Esophagus squamous epithelium (tissue), 5 donors: ENCODE measurements at regions not wholly inside any gene's neighbourhood (a gene's known extent, or its start where the extent isn't known, plus 50 kb on each side); places are given as distances from the start of the nearest gene placed in this dataset.

Experiments
- DNase-seq: peaks from one replicate; lab custom pipeline; 2025; lab: John Stamatoyannopoulos, UW
- H3K27ac ChIP-seq, 4 donors: fragments of 200-600 bp; sonication (generic); one replicate each; pipeline ENCODE4 v1.5.1; 2016 to 2019; ENCODE audit warnings: mild to moderate bottlenecking in 1 of 4
- H3K27me3 ChIP-seq, 4 donors: fragments of 200-600 bp; sonication (generic); 1 replicate in 3 of 4; 2 replicates in 1 of 4; pipeline versions ENCODE4 v1.5.1 to v1.6.0; 2017 to 2021; ENCODE audit warnings: antibody characterized with exemption in 1 of 4
- H3K36me3 ChIP-seq, 3 donors: fragments of 200-600 bp; sonication (generic); one replicate each; pipeline ENCODE4 v1.5.1; 2016 to 2019
- H3K4me1 ChIP-seq, 3 donors: fragments of 200-600 bp; sonication (generic); one replicate each; pipeline ENCODE4 v1.5.1; 2017 to 2019
- H3K4me3 ChIP-seq, 4 donors: fragments of 200-600 bp; sonication (generic); 1 replicate in 3 of 4; 2 replicates in 1 of 4; pipeline ENCODE4 v1.5.1; 2016 to 2019; ENCODE audit warnings: mild to moderate bottlenecking in 2 of 4, moderate library complexity in 1 of 4
- H3K9me3 ChIP-seq, 3 donors: fragments of 200-600 bp; sonication (generic); one replicate each; pipeline ENCODE4 v1.5.1; 2016 to 2019
- CTCF ChIP-seq, 6 experiments: fragments of 450-650 bp in 4 of 6; fragments of 200-600 bp in 2 of 6; sonication (generic) in 2 of 6; IDR thresholded peaks; one replicate each; pipeline ENCODE4 v1.5.1; 2016 to 2019; ENCODE audit warnings: antibody characterized with exemption in 6 of 6, mild to moderate bottlenecking in 4 of 6, moderate library complexity in 4 of 6
- POLR2A ChIP-seq, 4 donors: fragments of 450-650 bp; IDR thresholded peaks; one replicate each; pipeline ENCODE4 v1.6.1; 2017; ENCODE audit warnings: antibody characterized with exemption in 4 of 4, mild to moderate bottlenecking in 4 of 4, moderate library complexity in 3 of 4
- WGBS, 2 donors: methylation state at CpG; one replicate each; pipeline ENCODE4 v1.1.5; 2018; 5-methylcytosine and 5-hydroxymethylcytosine counted together
- intact Hi-C: fragments of 100-400 bp; cut with DNase I; formaldehyde crosslinking; loops from one replicate; pipeline ENCODE4 v1.15.0; 2022
- donor health status: DM: yes; HTN: yes; CAD: no.

GRCh38 chr4:45099471-45099870 lies 373.1 kb upstream of the GNPDA2 start:
- no peak for DNase-seq
- Histone ChIP-seq H3K9me3 (no peaks in the 10 kb centered on the region), H3K4me1 (no peaks in the 10 kb centered on the region), H3K36me3 (no peaks in the 10 kb centered on the region), H3K27ac (no peak overlapping the region), H3K4me3 (no peak overlapping the region), H3K27me3 (no peaks in the 10 kb centered on the region)
- 70 to 84% methylated on average over 1 of the region's 1 CpG for WGBS, 2 donors
- TF ChIP-seq POLR2A (IDR thresholded peaks at IDR 0.05), result no peak
- TF ChIP-seq CTCF (IDR thresholded peaks at IDR 0.05), result no peak
- intact Hi-C loops, result no loop called here

- WGBS, 2 donors, result 65% methylated on average over 3 of the region's 3 CpGs
- intact Hi-C loops, result no loop called here
- Histone ChIP-seq H3K9me3 (peaks cover 0 to 14% (median 0%) of the 10 kb centered on the region in 3 donors), H3K27ac (no peak overlapping the region), H3K4me3 (no peak overlapping the region), H3K36me3 (no peaks in the 10 kb centered on the region), H3K27me3 (no peaks in the 10 kb centered on the region), H3K4me1 (no peaks in the 10 kb centered on the region)
- TF ChIP-seq POLR2A (IDR thresholded peaks at IDR 0.05) (no peak), CTCF (IDR thresholded peaks at IDR 0.05) (no peak)
- DNase-seq, result no peak
Observed at GRCh38 chr4:45094684-45095083, 368.3 kb upstream of the GNPDA2 start.

- DNase-seq, result no peak
- TF ChIP-seq CTCF (IDR thresholded peaks at IDR 0.05), result no peak
- TF ChIP-seq POLR2A (IDR thresholded peaks at IDR 0.05), result no peak
- Histone ChIP-seq H3K4me1 (no peaks in the 10 kb centered on the region), H3K36me3 (no peaks in the 10 kb centered on the region), H3K4me3 (no peak overlapping the region), H3K9me3 (peaks cover 0 to 17% (median 0%) of the 10 kb centered on the region in 3 donors), H3K27me3 (no peaks in the 10 kb centered on the region), H3K27ac (no peak overlapping the region)
- WGBS, 2 donors, result 42 to 65% methylated on average over 2 of the region's 2 CpGs
- intact Hi-C loops, result no loop called here
Observed at GRCh38 chr4:45082101-45082500, 355.7 kb upstream of the GNPDA2 start.

GRCh38 chr4:45079616-45080015 lies 353.3 kb upstream of the GNPDA2 start:
- H3K36me3 ChIP-seq, result no peaks in the 10 kb centered on the region
- intact Hi-C loops, result no loop called here
- WGBS, 2 donors, result 38 to 43% methylated on average over 1 of the region's 1 CpG
- H3K9me3 ChIP-seq, result peaks cover 0 to 17% (median 0%) of the 10 kb centered on the region in 3 donors
- no peak overlapping the region for H3K4me3 ChIP-seq
- no peak for DNase-seq
- TF ChIP-seq POLR2A (IDR thresholded peaks at IDR 0.05) (no peak), CTCF (IDR thresholded peaks at IDR 0.05) (no peak)
- no peaks in the 10 kb centered on the region for H3K27me3 ChIP-seq
- H3K27ac ChIP-seq, result no peak overlapping the region
- H3K4me1 ChIP-seq, result no peaks in the 10 kb centered on the region

GRCh38 chr4:45078201-45078600 lies 351.8 kb upstream of the GNPDA2 start:
- TF ChIP-seq POLR2A (IDR thresholded peaks at IDR 0.05), result no peak
- no peak overlapping the region for H3K4me3 ChIP-seq
- H3K27ac ChIP-seq, result no peak overlapping the region
- DNase-seq, result no peak
- intact Hi-C loops, result no loop called here
- peaks cover 0 to 14% (median 0%) of the 10 kb centered on the region in 3 donors for H3K9me3 ChIP-seq
- no peaks in the 10 kb centered on the region for H3K36me3 ChIP-seq
- H3K27me3 ChIP-seq, result no peaks in the 10 kb centered on the region
- no peaks in the 10 kb centered on the region for H3K4me1 ChIP-seq

GRCh38 chr4:45072981-45073380 lies 346.6 kb upstream of the GNPDA2 start:
- no peaks in the 10 kb centered on the region for H3K36me3 ChIP-seq
- peaks cover 0 to 10% (median 0%) of the 10 kb centered on the region in 3 donors for H3K9me3 ChIP-seq
- H3K27me3 ChIP-seq, result no peaks in the 10 kb centered on the region
- intact Hi-C loops, result no loop called here
- 63 to 69% methylated on average over 3 of the region's 3 CpGs for WGBS, 2 donors
- no peak overlapping the region for H3K27ac ChIP-seq
- no peak overlapping the region for H3K4me3 ChIP-seq
- no peaks in the 10 kb centered on the region for H3K4me1 ChIP-seq
- no peak for DNase-seq
- TF ChIP-seq CTCF (IDR thresholded peaks at IDR 0.05) (no peak), POLR2A (IDR thresholded peaks at IDR 0.05) (no peak)
